GM18861 (cell line): ENCODE measurements at regions not wholly inside any gene's neighbourhood (a gene's known extent, or its start where the extent isn't known, plus 50 kb on each side); places are given as distances from the start of the nearest gene placed in this dataset.
"Not testable (repeated sequence)": the region's sequence is repeated elsewhere in the genome, so short reads cannot be mapped to it uniquely, and the experiment has no call there.

ENCODE experiments used
- ATAC-seq: cut with Tn5 transposase; IDR thresholded peaks from one replicate; pipeline ENCODE4 v1.9.1; 2021; ENCODE audit not compliant: unreplicated experiment

- ATAC-seq: peak; percentile 39
Observed at GRCh38 chr15:70526221-70526973, 237.0 kb downstream of the UACA start.

DNA sequence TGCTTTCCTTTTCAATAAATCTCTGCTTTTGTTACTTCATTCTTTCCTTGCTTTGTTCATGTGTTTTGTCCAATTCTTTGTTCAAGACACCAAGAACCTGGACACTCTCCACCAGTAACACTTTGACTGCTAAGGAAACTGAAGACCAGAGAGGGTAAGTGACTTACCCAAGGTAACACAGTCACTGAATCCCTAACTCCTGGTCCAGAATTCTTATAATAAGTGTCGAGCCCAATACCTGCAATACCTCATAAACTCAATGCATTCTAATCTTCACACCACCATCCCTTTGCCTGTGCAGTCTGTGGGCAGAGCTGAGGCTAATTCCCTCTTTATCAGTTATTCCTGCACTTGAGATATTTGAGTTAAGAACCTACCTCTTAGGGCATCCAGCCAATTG lies 237.8 kb downstream of the UACA start:
- ATAC-seq: no peak

- ATAC-seq: no peak
Observed at GRCh38 chr15:70524470-70524869, 238.9 kb downstream of the UACA start.

DNA sequence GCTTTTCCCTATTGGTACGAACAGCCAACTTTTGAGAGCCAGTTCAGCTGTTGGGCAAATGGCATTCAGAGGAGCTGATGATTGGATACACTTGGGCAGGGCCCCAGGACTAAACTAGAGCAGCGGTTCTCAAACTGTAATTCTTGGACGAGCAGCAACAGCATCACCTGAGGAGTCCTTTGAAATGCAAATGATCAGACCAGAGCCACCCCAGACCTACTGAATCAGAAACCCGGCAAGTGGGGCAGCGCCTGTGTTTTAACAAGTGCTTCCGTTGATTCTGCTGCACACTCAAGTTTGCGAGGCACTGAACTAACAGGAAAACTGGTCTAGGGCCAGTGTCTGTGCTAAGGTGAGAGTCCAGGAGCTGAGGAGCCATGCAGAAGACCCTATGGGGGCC lies 239.7 kb downstream of the UACA start:
- ATAC-seq: no peak

DNA sequence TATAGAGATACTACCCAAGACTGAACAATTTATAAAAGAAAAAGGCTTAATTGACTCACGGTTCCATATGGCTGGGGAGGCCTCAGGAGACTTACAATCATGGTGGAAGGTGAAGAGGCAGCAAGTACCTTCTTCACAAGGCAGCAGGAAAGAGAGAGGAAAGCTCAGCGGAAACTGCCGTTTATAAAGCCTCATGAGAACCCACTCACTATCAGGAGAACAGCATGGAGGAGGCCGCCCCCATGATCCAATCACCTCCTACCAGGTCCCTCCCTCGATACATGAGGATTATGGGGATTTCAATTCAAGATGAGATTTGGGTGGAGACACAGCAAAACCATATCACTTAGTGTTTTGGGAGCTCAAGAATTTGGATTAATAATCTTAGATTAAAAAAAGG lies 240.2 kb downstream of the UACA start:
- ATAC-seq: no peak

DNA sequence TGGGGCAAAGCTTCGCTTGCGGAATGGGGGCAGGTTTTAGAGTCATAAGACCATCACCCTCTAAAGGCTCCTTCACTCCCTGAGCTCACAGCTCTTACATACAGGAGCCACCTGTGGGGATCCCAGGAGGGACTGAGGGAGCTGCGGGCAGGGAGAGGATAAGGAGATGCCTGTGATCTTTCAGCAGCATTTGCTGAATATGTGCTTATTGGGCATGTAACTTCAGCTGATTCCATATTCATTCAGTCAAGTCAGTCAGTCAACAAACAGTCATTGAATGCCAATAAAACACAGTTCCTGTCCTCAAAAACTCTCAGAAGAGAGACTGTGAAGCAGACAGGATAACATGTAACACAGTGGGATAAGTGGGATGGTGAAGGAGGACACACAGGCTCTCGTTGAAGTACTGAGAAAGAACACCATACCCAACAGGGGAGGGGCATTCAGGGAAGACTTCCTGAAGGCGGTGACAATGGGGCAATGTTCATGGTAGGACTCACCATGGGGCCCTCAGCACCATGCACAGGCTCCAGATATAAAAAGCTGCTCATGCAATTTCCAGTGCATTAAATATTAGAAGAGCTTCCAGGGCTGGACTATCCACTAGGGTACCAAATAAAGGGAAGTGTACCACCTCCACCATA lies 240.9 kb downstream of the UACA start:
- no peak for ATAC-seq

- ATAC-seq: no peak
Observed at GRCh38 chr15:70521576-70522322, 241.6 kb downstream of the UACA start.

GRCh38 chr15:70519616-70520015 lies 243.7 kb downstream of the UACA start:
- no peak for ATAC-seq

DNA sequence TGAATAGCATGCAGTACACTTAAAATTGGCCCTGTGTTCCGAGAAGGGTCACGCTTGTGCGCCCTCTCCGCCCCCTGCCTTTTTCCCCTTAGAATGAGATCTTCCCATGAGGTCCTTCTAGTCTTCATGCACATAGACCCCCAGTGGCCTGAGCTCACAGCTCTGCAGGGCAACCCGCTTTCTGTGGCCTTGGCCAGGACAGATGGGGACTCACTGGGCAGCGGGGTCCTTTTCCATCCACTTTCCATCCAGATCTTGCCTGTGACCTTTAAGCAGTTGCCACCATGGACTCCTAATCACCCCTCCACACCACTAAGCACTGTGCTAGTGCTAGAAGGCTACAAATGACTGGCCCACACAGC lies 244.4 kb downstream of the UACA start:
- no peak for ATAC-seq

GRCh38 chr15:70518201-70519003 lies 245.0 kb downstream of the UACA start:
- ATAC-seq: no peak

DNA sequence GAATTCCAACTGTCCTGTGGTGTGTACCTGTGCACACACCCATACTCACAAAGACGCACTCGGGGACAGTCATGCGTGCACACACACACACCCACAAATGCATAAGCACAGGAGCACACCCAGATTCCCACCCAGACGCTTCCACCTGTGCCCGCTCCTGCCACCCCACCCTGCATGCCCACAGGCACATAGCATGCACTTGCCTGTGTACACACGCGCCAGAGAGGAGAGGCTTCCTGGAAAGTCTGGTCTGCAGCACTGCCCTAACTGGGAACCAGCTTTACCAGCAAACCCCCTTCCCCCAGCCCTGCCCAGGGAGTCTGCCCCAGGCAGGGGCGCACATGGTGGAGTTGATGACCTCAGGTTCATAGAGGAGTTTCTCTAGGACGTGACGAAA lies 246.2 kb downstream of the UACA start:
- no peak for ATAC-seq

DNA sequence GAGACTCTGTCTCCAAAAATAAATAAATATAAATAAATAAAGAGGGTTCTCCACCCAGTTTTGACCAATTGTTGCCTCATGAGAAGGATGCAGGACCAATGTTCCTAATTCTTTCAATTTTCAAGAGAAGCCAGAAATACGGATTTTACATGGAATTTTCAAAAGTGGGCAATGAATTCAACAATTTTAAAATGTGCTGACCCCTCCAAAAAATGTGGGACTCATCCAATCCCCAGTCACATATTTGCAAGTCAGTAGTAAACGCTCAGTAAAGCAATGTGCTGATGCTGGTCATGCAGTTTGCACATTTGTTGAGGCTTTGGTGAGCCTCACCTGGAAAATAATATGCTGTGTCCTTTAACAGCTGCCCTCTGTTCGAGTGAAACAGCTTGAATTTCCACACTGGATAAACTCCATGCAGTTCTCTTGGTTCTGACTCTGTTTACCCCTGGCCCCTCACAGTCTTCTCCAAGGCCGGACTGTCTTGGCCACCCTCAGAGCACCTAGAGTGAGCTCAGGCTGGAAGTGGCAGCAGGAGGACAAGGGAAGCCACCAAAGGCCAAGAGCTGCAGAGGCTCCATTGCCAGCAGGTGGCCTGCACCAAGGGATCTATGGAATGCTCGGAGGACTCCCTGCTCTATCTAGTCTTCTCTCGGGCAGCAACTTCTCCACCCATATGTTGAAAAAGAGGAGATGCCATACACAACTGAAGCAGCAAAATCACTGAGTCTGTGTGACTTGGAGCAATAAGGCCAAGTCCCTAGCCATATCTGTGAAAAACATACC lies 246.8 kb downstream of the UACA start:
- ATAC-seq: no peak

GRCh38 chr15:70514251-70514650 lies 249.1 kb downstream of the UACA start:
- ATAC-seq: no peak

DNA sequence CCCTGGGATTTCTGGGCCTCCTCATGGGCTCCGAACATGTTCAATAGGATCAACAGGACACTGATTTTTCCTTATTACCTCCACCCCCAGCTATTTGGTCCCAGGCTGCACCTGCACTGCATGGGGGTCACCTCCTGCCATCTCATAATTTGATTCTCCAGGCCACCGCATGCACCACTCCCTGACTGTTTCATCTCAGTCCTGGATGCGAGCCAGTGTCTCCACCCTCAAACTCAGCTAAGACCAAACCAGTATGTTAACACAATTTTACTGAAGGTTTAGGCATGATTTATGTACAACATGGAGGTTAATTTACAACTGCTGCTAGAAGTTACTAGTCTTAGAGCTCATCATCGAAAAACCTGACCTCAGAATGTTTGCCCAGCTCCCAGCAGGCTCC lies 249.5 kb downstream of the UACA start:
- no peak for ATAC-seq

DNA sequence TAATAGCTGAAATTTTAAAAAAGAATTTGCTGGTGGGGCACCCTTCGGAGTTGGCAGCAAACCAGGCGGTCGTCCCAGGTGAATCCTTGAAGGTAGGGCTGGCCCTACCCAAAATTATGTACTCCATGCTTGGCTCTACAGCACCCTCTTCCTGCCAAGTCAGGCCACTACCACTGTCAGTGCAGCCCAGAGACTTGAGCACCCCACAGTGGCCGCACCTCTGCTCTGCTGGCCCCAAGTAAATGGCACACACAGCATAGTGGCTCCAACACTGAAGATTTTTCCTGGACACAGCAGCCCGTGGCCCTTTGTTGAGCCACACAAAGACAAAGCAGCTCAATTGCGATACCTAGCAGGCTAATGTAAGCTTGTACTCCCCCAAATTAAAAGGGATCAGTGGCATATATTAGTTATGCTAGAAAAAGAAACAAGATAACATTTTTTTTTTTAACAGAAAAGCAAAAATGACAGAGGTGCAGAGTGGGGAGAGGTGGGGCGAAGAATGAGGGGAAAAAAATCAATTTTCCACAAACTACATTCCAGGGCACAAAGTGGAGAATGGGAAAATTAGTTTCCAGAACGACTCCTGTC lies 250.5 kb downstream of the UACA start:
- ATAC-seq: no peak

- ATAC-seq: not testable (repeated sequence)
Observed at GRCh38 chr15:70511972-70512587, 251.3 kb downstream of the UACA start.

DNA sequence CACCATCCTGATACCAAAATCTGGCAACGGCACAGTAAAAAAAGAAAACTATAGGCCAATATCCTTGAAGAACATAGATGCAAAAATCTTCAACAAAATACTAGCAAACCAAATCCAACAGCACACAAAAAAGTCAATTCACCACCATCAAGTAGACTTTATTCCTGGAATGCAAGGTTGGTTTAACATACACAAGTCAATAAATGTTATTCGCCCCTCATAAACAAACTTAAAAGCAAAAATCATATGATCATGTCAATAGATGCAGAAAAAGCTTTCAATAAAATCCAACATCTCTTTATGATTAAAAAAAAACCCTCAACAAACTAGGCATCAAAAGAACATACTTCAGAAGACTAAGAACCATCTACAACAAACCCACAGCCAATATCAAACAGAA lies 252.9 kb downstream of the UACA start:
- ATAC-seq: no peak

DNA sequence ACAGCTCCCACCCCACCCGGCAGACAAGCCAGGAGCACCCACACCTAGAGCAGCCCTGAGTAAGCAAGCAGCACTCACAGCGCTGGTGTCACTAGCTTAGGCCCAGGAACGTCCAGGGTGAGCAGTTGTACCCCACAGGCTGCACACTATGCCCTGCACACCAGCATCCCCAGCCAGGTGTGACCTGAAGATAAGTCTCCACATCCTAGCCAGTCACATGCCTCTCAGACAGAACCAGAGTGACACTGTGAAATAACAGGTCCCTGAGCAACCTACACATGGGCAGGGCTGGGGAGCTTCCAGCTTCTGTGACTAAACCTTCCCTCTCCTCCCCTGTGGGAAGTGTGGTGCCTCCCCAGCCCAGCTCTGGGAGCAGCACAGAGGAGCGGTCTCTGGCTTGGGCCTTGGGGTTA lies 253.6 kb downstream of the UACA start:
- ATAC-seq: no peak

GRCh38 chr15:70509282-70509662 lies 254.1 kb downstream of the UACA start:
- no peak for ATAC-seq
